IMR-90 (cell line): ENCODE measurements at regions not wholly inside any gene's neighbourhood (a gene's known extent, or its start where the extent isn't known, plus 50 kb on each side); places are given as distances from the start of the nearest gene placed in this dataset.

ENCODE experiments used
- ATAC-seq: fragments of 200-7000 bp; cut with Tn5 transposase; 2 replicates; pipeline ENCODE4 v1.9.1; 2020; ENCODE audit warnings: low read depth, mild to moderate bottlenecking, moderate library complexity
- BruUV-seq: library from RNA; stranded (reverse); fragments of 400-500 nt; replicated peaks from 2 replicates; lab custom pipeline; 2021; lab: Mats Ljungman, UMichigan
- CTCF ChIA-PET: fragments of 300-600 bp; formaldehyde crosslinking; extraction: SDS; loops from one replicate; lab custom pipeline; 2021; ENCODE audit warnings: antibody characterized with exemption; lab: Yijun Ruan, JAX
- POLR2A ChIA-PET: fragments of 300-600 bp; sonication (Branson Sonifier 250); formaldehyde crosslinking; loops from one replicate; lab custom pipeline; 2022; ENCODE audit warnings: antibody characterized with exemption; ENCODE audit not compliant: unreplicated experiment; lab: Charles Lee
- DNase-seq: peaks from one replicate; pipeline ENCODE4 v3.0.0; 2013
- H2AFZ ChIP-seq: replicated peaks from 2 replicates; pipeline ENCODE3; 2013; ENCODE audit warnings: low read length, mild to moderate bottlenecking; ENCODE audit not compliant: poor library complexity
- H2AK5ac ChIP-seq: 2 replicates; pipeline ENCODE4 v1.6.1; 2013; ENCODE audit warnings: low read depth, low read length, inconsistent platforms
- H2AK9ac ChIP-seq: replicated peaks from 2 replicates; pipeline ENCODE3; 2013; ENCODE audit warnings: mild to moderate bottlenecking, low read depth, low read length, moderate library complexity; ENCODE audit not compliant: poor library complexity
- H2BK120ac ChIP-seq: 2 replicates; pipeline ENCODE4 v1.6.1; 2013; ENCODE audit warnings: low read depth, low read length, inconsistent platforms
- H2BK15ac ChIP-seq: 3 replicates; pipeline ENCODE4 v1.6.1; 2013; ENCODE audit warnings: low read depth, low read length, inconsistent platforms
- H2BK20ac ChIP-seq: 2 replicates; pipeline ENCODE4 v1.6.1; 2013; ENCODE audit warnings: low read depth, mild to moderate bottlenecking, inconsistent platforms, low read length, moderate library complexity
- H2BK5ac ChIP-seq: 2 replicates; pipeline ENCODE4 v1.6.1; 2013; ENCODE audit warnings: mild to moderate bottlenecking, low read depth, low read length, inconsistent platforms; ENCODE audit not compliant: poor library complexity, severe bottlenecking
- H3K14ac ChIP-seq: replicated peaks from 2 replicates; pipeline ENCODE4 v1.6.1; 2013; ENCODE audit warnings: low read depth, low read length, inconsistent platforms
- H3K18ac ChIP-seq: 2 replicates; pipeline ENCODE4 v1.6.1; 2013; ENCODE audit warnings: low read depth, low read length, control low read depth
- H3K23ac ChIP-seq: 2 replicates; pipeline ENCODE4 v1.6.1; 2013; ENCODE audit warnings: low read depth, low read length, inconsistent platforms
- H3K27ac ChIP-seq: 2 replicates; pipeline ENCODE4 v1.5.1; 2013; ENCODE audit warnings: mild to moderate bottlenecking, control low read depth, low read length; ENCODE audit not compliant: insufficient read depth
- H3K27me3 ChIP-seq: 2 replicates; pipeline ENCODE4 v1.6.1; 2013; ENCODE audit warnings: low read length; ENCODE audit not compliant: control insufficient read depth, insufficient read depth
- H3K36me3 ChIP-seq: 2 replicates; pipeline ENCODE4 v1.6.1; 2013; ENCODE audit warnings: low read length, mixed read lengths; ENCODE audit not compliant: control insufficient read depth, insufficient read depth
- H3K4ac ChIP-seq: 2 replicates; pipeline ENCODE4 v1.6.1; 2013; ENCODE audit warnings: low read depth, low read length, inconsistent platforms
- H3K4me1 ChIP-seq: 2 replicates; pipeline ENCODE4 v1.6.1; 2013; ENCODE audit warnings: low read length, mixed read lengths; ENCODE audit not compliant: control insufficient read depth, insufficient read depth
- H3K4me2 ChIP-seq: 2 replicates; pipeline ENCODE4 v1.6.1; 2013; ENCODE audit warnings: low read depth, mild to moderate bottlenecking, control low read depth, low read length, moderate library complexity
- H3K4me3 ChIP-seq: 2 replicates; pipeline ENCODE4 v1.5.1; 2013; ENCODE audit warnings: low read depth, mild to moderate bottlenecking, control low read depth, low read length, moderate library complexity; ENCODE audit not compliant: insufficient read depth
- H3K56ac ChIP-seq: 2 replicates; pipeline ENCODE4 v1.6.1; 2013; ENCODE audit warnings: low read length, inconsistent platforms; ENCODE audit not compliant: insufficient read depth; ENCODE audit errors: extremely low read depth
- H3K79me1 ChIP-seq, 2 experiments: 2 replicates each; pipeline ENCODE4 v1.6.1; 2013; ENCODE audit warnings: low read length in 2 of 2, inconsistent platforms in 1 of 2, low read depth in 1 of 2
- H3K9ac ChIP-seq: 2 replicates; pipeline ENCODE4 v1.6.1; 2013; ENCODE audit warnings: low read depth, low read length, control low read depth
- H3K9me1 ChIP-seq: 2 replicates; pipeline ENCODE4 v1.6.1; 2013; ENCODE audit warnings: low read length, inconsistent platforms; ENCODE audit not compliant: insufficient read depth
- H3K9me3 ChIP-seq: 2 replicates; pipeline ENCODE4 v1.6.1; 2013; ENCODE audit warnings: low read length; ENCODE audit not compliant: control insufficient read depth, insufficient read depth
- H4K20me1 ChIP-seq: 2 replicates; pipeline ENCODE4 v1.6.1; 2013; ENCODE audit warnings: low read length, inconsistent platforms; ENCODE audit not compliant: insufficient read depth
- H4K5ac ChIP-seq: 2 replicates; pipeline ENCODE4 v1.6.1; 2013; ENCODE audit warnings: mild to moderate bottlenecking, low read depth, low read length, control low read depth
- H4K8ac ChIP-seq, 2 experiments: 2 replicates each; pipeline ENCODE4 v1.6.1; 2013; ENCODE audit warnings: low read depth in 2 of 2, low read length in 2 of 2, control low read depth in 1 of 2, inconsistent platforms in 1 of 2
- H4K91ac ChIP-seq: 2 replicates; pipeline ENCODE4 v1.6.1; 2013; ENCODE audit warnings: low read depth, low read length, inconsistent platforms; ENCODE audit not compliant: insufficient read depth
- CEBPB ChIP-seq: IDR thresholded peaks from 2 replicates; pipeline ENCODE4 v1.6.1; 2012; ENCODE audit warnings: low read depth, low read length, improper control_type of control experiment
- RAD21 ChIP-seq: IDR thresholded peaks from 2 replicates; pipeline ENCODE4 v1.6.1; 2012; ENCODE audit warnings: low read length, improper control_type of control experiment
- WGBS, 2 experiments: methylation state at CpG; one replicate each; pipeline versions ENCODE4 v1.1.5 to v1.1.7; 2013; ENCODE audit warnings: missing lambda C conversion rate in 2 of 2; ENCODE audit not compliant: insufficient read length in 1 of 2; ENCODE audit errors: extremely low coverage in 2 of 2; 5-methylcytosine and 5-hydroxymethylcytosine counted together
- dilution Hi-C: fragments of 300-500 bp; cut with HindIII; formaldehyde crosslinking; loops from one replicate; pipeline ENCODE4 v1.14.3; 2018; ENCODE audit warnings: low sequenced_read_pairs; ENCODE audit not compliant: unreplicated experiment
- in situ Hi-C: fragments of 300-500 bp; cut with MboI; formaldehyde crosslinking; loops from 3 replicates; pipeline ENCODE4 v1.14.3; 2019; ENCODE audit warnings: low sequenced_read_pairs, inconsistent platforms, mixed read lengths
- intact Hi-C: fragments of 100-400 bp; cut with micrococcal nuclease; formaldehyde crosslinking; loops from 2 replicates; pipeline ENCODE4 v1.10.0; 2022

GRCh38 chr15:62940093-62940754 is 102.3 kb upstream of the TPM1 start:
- Histone ChIP-seq H4K5ac (no peak overlapping the region), H3K18ac (peak overlapping the region; percentile 8; the same call in 1 of the 2 replicates), H4K20me1 (no peaks in the 10 kb centered on the region; the same call in 1 of the 2 replicates), H3K27me3 (no peaks in the 10 kb centered on the region), H3K4me1 (peaks cover 17% of the 10 kb centered on the region), H3K4me3 (no peak overlapping the region), H3K27ac (peak overlapping the region; percentile 43), H3K23ac (peak overlapping the region; percentile 72; the same call in 1 of the 2 replicates), H2BK5ac (peak overlapping the region; percentile 67), H2AK9ac (peak overlapping the region; percentile 44), H2BK20ac (peak overlapping the region; percentile 89), H3K9me1 (peaks cover 20% of the 10 kb centered on the region), H2BK120ac (peak overlapping the region; percentile 93), H3K4ac (peak overlapping the region; percentile 85), H4K8ac (peak overlapping the region in 1 of 2 experiments; percentile 48; a peak in 1 of 4 replicates), H3K79me1 (peaks cover 2 to 13% of the 10 kb centered on the region in 2 experiments; a peak in 2 of 4 replicates), H2BK15ac (peak overlapping the region; percentile 81), H3K36me3 (no peaks in the 10 kb centered on the region), H3K9ac (no peak overlapping the region), H2AK5ac (peak overlapping the region; percentile 59), H3K14ac (peak overlapping the region; percentile 69), H2AFZ (peak overlapping the region; percentile 84), H3K9me3 (no peaks in the 10 kb centered on the region), H3K56ac (peak overlapping the region; percentile 37; the same call in 1 of the 2 replicates), H3K4me2 (peak overlapping the region; percentile 45), H4K91ac (peak overlapping the region; percentile 63)
- POLR2A ChIA-PET = interaction anchor here (0.8 to 1.0 kb wide), 3 partner anchors 99 to 112 kb away, joined by 3 to 9 read pairs (median 3); no protein-coding TSS in a partner anchor
- in situ Hi-C loops = no loop called here
- WGBS, 2 experiments = 100% methylated on average over 1 of the region's 4 CpGs; no CpG with 5 or more reads in 1 of the 2 experiments
- peak; percentile 64 for TF ChIP-seq CEBPB
- TF ChIP-seq RAD21 = no peak
- CTCF ChIA-PET = interaction anchor here (1.0 kb wide), 1 partner anchor 16 kb away, joined by 3 read pairs; no protein-coding TSS in a partner anchor
- DNase-seq = no peak
- BruUV-seq = no TSS peak
- intact Hi-C loops = no loop called here
- ATAC-seq = no peak
- dilution Hi-C loops = no loop called here
